DOHH2 (cell line): ENCODE measurements at regions not wholly inside any gene's neighbourhood (a gene's known extent, or its start where the extent isn't known, plus 50 kb on each side); places are given as distances from the start of the nearest gene placed in this dataset.

Experiments used
- H3F3A ChIP-seq: fragments of 200-600 bp; sonication (generic), shearing (Covaris generic); 2 replicates; pipeline ENCODE4 v1.6.0; 2016; ENCODE audit warnings: antibody characterized with exemption, mild to moderate bottlenecking; ENCODE audit not compliant: control insufficient read depth, insufficient read depth
- H3K27ac ChIP-seq: fragments of 200-600 bp; sonication (generic); 2 replicates; pipeline ENCODE4 v1.5.1; 2014; ENCODE audit warnings: low read depth, mild to moderate bottlenecking, low read length, moderate library complexity
- H3K27me3 ChIP-seq: fragments of 200-600 bp; sonication (generic); 2 replicates; pipeline ENCODE4 v1.6.1; 2014; ENCODE audit warnings: mild to moderate bottlenecking, low read length, mixed read lengths; ENCODE audit not compliant: control insufficient read depth
- H3K36me3 ChIP-seq: fragments of 200-600 bp; sonication (generic); 2 replicates; pipeline ENCODE4 v1.6.1; 2014; ENCODE audit warnings: mild to moderate bottlenecking, low read length, moderate library complexity, mixed read lengths; ENCODE audit not compliant: control insufficient read depth
- H3K4me1 ChIP-seq: fragments of 200-600 bp; sonication (generic); 2 replicates; pipeline ENCODE4 v1.6.1; 2014; ENCODE audit warnings: mild to moderate bottlenecking, low read length, mixed read lengths; ENCODE audit not compliant: control insufficient read depth
- H3K4me2 ChIP-seq: fragments of 200-600 bp; sonication (generic); 2 replicates; pipeline ENCODE4 v1.6.0; 2014; ENCODE audit warnings: mild to moderate bottlenecking, low read length, moderate library complexity
- H3K4me3 ChIP-seq: fragments of 200-600 bp; sonication (generic); 2 replicates; pipeline ENCODE4 v1.5.1; 2014; ENCODE audit warnings: mild to moderate bottlenecking, low read length, mixed read lengths
- H3K79me2 ChIP-seq: fragments of 200-600 bp; sonication (generic); 2 replicates; pipeline ENCODE4 v1.6.1; 2014; ENCODE audit warnings: mild to moderate bottlenecking, low read length, mixed read lengths; ENCODE audit not compliant: control insufficient read depth
- H3K9me2 ChIP-seq: fragments of 200-600 bp; sonication (generic); replicated peaks from 2 replicates; pipeline ENCODE4 v1.6.1; 2014; ENCODE audit warnings: mild to moderate bottlenecking, low read length, mixed read lengths; ENCODE audit not compliant: control insufficient read depth
- H3K9me3 ChIP-seq: fragments of 200-600 bp; sonication (generic); 2 replicates; pipeline ENCODE4 v1.6.1; 2014; ENCODE audit warnings: antibody characterized with exemption, low read length, mixed read lengths; ENCODE audit not compliant: control insufficient read depth, insufficient read depth
- H4K20me1 ChIP-seq: fragments of 200-600 bp; sonication (generic); 2 replicates; pipeline ENCODE4 v1.6.0; 2014; ENCODE audit warnings: low read depth, mild to moderate bottlenecking, antibody characterized with exemption, low read length, moderate library complexity; ENCODE audit not compliant: control insufficient read depth, insufficient read depth
- EZH2phosphoT487 ChIP-seq: fragments of 200-600 bp; sonication (generic); IDR thresholded peaks from 2 replicates; pipeline ENCODE4 v1.6.1; 2017; ENCODE audit warnings: borderline replicate concordance, mild to moderate bottlenecking, antibody characterized with exemption, low read length, moderate library complexity, mixed read lengths
- TF ChIP-seq, protein P1 (sequence below): fragments of 200-600 bp; sonication (generic); IDR thresholded peaks from one replicate; pipeline ENCODE4 v1.5.1; 2014; ENCODE audit warnings: antibody characterized with exemption, mild to moderate bottlenecking, low read depth, low read length; ENCODE audit not compliant: poor library complexity, severe bottlenecking

GRCh38 chr1:9179463-9180110 lies 50.7 kb upstream of the GPR157 start:
- TF ChIP-seq, protein P1, sequence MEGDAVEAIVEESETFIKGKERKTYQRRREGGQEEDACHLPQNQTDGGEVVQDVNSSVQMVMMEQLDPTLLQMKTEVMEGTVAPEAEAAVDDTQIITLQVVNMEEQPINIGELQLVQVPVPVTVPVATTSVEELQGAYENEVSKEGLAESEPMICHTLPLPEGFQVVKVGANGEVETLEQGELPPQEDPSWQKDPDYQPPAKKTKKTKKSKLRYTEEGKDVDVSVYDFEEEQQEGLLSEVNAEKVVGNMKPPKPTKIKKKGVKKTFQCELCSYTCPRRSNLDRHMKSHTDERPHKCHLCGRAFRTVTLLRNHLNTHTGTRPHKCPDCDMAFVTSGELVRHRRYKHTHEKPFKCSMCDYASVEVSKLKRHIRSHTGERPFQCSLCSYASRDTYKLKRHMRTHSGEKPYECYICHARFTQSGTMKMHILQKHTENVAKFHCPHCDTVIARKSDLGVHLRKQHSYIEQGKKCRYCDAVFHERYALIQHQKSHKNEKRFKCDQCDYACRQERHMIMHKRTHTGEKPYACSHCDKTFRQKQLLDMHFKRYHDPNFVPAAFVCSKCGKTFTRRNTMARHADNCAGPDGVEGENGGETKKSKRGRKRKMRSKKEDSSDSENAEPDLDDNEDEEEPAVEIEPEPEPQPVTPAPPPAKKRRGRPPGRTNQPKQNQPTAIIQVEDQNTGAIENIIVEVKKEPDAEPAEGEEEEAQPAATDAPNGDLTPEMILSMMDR, result no peak
- TF ChIP-seq EZH2phosphoT487, result no peak
- H4K20me1 ChIP-seq, result no peaks in the 10 kb centered on the region
- H3K79me2 ChIP-seq, result no peaks in the 10 kb centered on the region
- H3K9me3 ChIP-seq, result peaks cover 7% of the 10 kb centered on the region; the same call in 1 of the 2 replicates
- peak overlapping the region; percentile 67 for H3K4me3 ChIP-seq
- no peaks in the 10 kb centered on the region for H3K9me2 ChIP-seq
- peaks cover 41% of the 10 kb centered on the region for H3K4me1 ChIP-seq
- H3K27me3 ChIP-seq, result peaks cover 17% of the 10 kb centered on the region
- peaks cover 3% of the 10 kb centered on the region; the same call in 1 of the 2 replicates for H3F3A ChIP-seq
- no peak overlapping the region for H3K27ac ChIP-seq
- peak overlapping the region; percentile 49 for H3K4me2 ChIP-seq
- H3K36me3 ChIP-seq, result no peaks in the 10 kb centered on the region

- no peaks in the 10 kb centered on the region for H4K20me1 ChIP-seq
- peaks cover 3% of the 10 kb centered on the region; the same call in 1 of the 2 replicates for H3F3A ChIP-seq
- H3K9me2 ChIP-seq, result no peaks in the 10 kb centered on the region
- H3K79me2 ChIP-seq, result no peaks in the 10 kb centered on the region
- no peaks in the 10 kb centered on the region for H3K36me3 ChIP-seq
- H3K27me3 ChIP-seq, result peaks cover 17% of the 10 kb centered on the region
- peaks cover 7% of the 10 kb centered on the region; the same call in 1 of the 2 replicates for H3K9me3 ChIP-seq
- peak overlapping the region; percentile 67 for H3K4me3 ChIP-seq
- peaks cover 41% of the 10 kb centered on the region for H3K4me1 ChIP-seq
- no peak overlapping the region for H3K27ac ChIP-seq
- peak overlapping the region; percentile 69 for H3K4me2 ChIP-seq
- no peak for TF ChIP-seq EZH2phosphoT487
- TF ChIP-seq, protein P1, result no peak
Observed at GRCh38 chr1:9180111-9180819, 51.4 kb upstream of the GPR157 start.

DNA sequence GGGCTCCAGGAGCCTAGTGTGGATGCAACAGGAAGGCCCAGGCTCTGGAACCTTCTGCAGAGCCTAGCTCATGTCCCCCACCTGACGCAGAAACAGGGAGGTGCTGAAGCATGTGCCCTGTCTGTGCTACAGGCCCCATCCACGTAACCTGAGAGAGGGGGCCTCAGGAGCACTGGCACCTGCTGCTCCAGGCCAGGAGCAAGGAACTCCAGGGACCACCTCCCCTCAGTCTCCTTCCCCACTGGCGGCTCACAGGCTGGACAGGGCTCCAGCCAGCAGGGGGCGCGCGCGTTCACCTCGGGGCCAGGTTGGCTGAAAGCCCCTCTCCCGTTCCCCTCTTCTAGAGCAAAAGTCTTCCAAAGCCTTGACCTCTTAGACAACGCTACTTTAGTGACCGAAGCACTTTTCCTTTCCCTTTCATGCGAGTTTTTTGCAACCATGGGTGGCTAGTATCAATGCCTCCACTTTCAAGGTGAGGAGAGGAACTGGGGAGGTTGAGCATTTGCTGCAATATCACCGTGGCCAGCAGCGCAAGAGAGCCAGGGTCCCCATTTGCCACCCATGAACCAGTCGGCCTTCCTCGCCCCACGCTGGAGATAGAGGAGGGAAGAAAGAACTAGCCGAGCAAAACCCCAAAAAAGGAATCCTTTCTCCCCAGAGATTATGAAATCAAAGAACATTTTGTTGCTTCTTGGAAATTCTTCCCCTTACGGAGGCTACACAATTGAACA lies 52.4 kb upstream of the GPR157 start:
- TF ChIP-seq, protein P1, result peak; percentile 100
- 0 out of 2 replicates have a peak, but pooled peaks have one; percentile 29 for TF ChIP-seq EZH2phosphoT487
- H3K79me2 ChIP-seq, result no peaks in the 10 kb centered on the region
- no peaks in the 10 kb centered on the region for H3K36me3 ChIP-seq
- H3K4me3 ChIP-seq, result peak overlapping the region; percentile 67
- peaks cover 17% of the 10 kb centered on the region for H3K27me3 ChIP-seq
- peaks cover 7% of the 10 kb centered on the region; the same call in 1 of the 2 replicates for H3K9me3 ChIP-seq
- peaks cover 3% of the 10 kb centered on the region; the same call in 1 of the 2 replicates for H3F3A ChIP-seq
- no peak overlapping the region for H3K27ac ChIP-seq
- no peaks in the 10 kb centered on the region for H4K20me1 ChIP-seq
- no peaks in the 10 kb centered on the region for H3K9me2 ChIP-seq
- H3K4me2 ChIP-seq, result peak overlapping the region; percentile 69
- H3K4me1 ChIP-seq, result peaks cover 41% of the 10 kb centered on the region
